Left lung (tissue), 4 donors: ENCODE measurements at regions not wholly inside any gene's neighbourhood (a gene's known extent, or its start where the extent isn't known, plus 50 kb on each side); places are given as distances from the start of the nearest gene placed in this dataset.

ENCODE experiments used
- ATAC-seq: fragments of 200-7000 bp; cut with Tn5 transposase; one replicate; pipeline ENCODE4 v1.9.1; 2020; ENCODE audit warnings: moderate library complexity
- DNase-seq, 4 donors: peaks; one replicate each; pipeline ENCODE4 v3.0.0-alpha.2; 2013 to 2020
- H3K27ac ChIP-seq, 2 donors: fragments of 200-600 bp; sonication (generic) in 1 of 2; one replicate each; pipeline versions ENCODE4 v1.5.0 to v1.8.0; 2020 to 2021
- H3K27me3 ChIP-seq, 2 donors: fragments of 200-600 bp; sonication (generic) in 1 of 2; one replicate each; pipeline versions ENCODE4 v1.5.0 to v1.8.0; 2020 to 2021
- H3K36me3 ChIP-seq, 2 donors: fragments of 200-600 bp; sonication (generic) in 1 of 2; one replicate each; pipeline versions ENCODE4 v1.5.0 to v1.8.0; 2020 to 2021
- H3K4me1 ChIP-seq, 2 donors: fragments of 200-600 bp; one replicate each; pipeline ENCODE4 v1.8.0; 2021
- H3K4me3 ChIP-seq, 2 donors: fragments of 200-600 bp; sonication (generic) in 1 of 2; one replicate each; pipeline versions ENCODE4 v1.5.0 to v1.8.0; 2020 to 2021; ENCODE audit warnings: mild to moderate bottlenecking in 1 of 2
- H3K9me3 ChIP-seq, 2 donors: fragments of 200-600 bp; sonication (generic) in 1 of 2; one replicate each; pipeline versions ENCODE4 v1.5.0 to v1.8.0; 2020 to 2021
- intact Hi-C, 2 donors: fragments of 100-400 bp; cut with DNase I; formaldehyde crosslinking; loops; one replicate each; pipeline versions ENCODE4 v1.11.2 to v1.14.2; 2022
- TF ChIP-seq, protein P1 (sequence below), 2 donors: fragments of 200-600 bp; sonication (generic) in 1 of 2; IDR thresholded peaks; one replicate each; pipeline versions ENCODE4 v1.5.0 to v1.8.0; 2021; ENCODE audit warnings: antibody characterized with exemption in 2 of 2
- donor health status: DM: no; HTN: yes; CAD: no.
- donor health status: DM: no; HTN: no; CAD: no.

DNA sequence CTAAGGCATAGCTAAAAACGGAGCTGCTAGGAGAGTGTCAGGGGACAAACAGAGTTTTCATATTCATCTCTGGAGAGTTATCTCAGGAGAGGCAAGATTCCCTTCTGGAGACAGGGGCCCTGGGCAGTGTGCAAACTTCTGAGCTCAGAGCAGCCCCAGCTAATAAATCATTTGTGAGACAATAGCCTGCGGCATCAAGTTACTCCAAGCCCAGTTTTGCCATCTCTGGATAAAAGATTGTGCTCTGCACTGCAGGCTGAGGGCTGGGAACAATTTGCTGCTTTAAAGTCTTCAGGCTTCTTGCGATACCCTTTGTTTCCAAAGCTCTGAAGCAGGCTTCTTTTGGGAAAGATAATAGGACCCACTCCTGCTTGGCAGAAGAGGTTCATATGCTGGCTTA, 164.3 kb upstream of the BRINP1 start:
- TF ChIP-seq, protein P1, sequence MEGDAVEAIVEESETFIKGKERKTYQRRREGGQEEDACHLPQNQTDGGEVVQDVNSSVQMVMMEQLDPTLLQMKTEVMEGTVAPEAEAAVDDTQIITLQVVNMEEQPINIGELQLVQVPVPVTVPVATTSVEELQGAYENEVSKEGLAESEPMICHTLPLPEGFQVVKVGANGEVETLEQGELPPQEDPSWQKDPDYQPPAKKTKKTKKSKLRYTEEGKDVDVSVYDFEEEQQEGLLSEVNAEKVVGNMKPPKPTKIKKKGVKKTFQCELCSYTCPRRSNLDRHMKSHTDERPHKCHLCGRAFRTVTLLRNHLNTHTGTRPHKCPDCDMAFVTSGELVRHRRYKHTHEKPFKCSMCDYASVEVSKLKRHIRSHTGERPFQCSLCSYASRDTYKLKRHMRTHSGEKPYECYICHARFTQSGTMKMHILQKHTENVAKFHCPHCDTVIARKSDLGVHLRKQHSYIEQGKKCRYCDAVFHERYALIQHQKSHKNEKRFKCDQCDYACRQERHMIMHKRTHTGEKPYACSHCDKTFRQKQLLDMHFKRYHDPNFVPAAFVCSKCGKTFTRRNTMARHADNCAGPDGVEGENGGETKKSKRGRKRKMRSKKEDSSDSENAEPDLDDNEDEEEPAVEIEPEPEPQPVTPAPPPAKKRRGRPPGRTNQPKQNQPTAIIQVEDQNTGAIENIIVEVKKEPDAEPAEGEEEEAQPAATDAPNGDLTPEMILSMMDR (IDR thresholded peaks at IDR 0.05): no peak
- ATAC-seq (no peak), DNase-seq (no peak)
- Histone ChIP-seq H3K36me3 (no peaks in the 10 kb centered on the region), H3K27me3 (no peaks in the 10 kb centered on the region), H3K27ac (no peak overlapping the region), H3K4me3 (no peak overlapping the region), H3K9me3 (no peaks in the 10 kb centered on the region), H3K4me1 (no peaks in the 10 kb centered on the region)
- intact Hi-C loops: no loop called here

DNA sequence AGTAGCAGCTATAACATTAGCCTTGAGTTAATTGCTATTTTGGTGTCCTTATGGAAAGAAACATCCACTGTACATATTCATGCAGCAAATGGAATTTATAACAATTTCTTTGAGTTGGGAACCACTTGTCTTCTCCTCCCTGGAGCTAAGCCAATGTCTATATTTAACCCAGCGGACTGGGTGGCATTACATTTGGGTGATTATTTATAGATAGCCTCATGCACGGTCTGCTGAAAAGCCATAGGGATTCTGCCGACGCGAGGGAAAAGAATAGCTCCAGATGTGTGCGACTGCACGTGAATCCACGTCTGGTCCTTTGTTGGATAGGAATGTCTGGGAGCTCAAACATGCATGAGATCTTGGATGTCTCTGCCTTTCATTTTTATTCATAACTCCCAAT, 157.5 kb upstream of the BRINP1 start:
- Histone ChIP-seq H3K27ac (no peak overlapping the region), H3K27me3 (no peaks in the 10 kb centered on the region), H3K36me3 (no peaks in the 10 kb centered on the region), H3K4me3 (no peak overlapping the region), H3K9me3 (no peaks in the 10 kb centered on the region), H3K4me1 (no peaks in the 10 kb centered on the region)
- DNase-seq (no peak), ATAC-seq (no peak)
- TF ChIP-seq, protein P1 (IDR thresholded peaks at IDR 0.05): no peak
- intact Hi-C loops: no loop called here

DNA sequence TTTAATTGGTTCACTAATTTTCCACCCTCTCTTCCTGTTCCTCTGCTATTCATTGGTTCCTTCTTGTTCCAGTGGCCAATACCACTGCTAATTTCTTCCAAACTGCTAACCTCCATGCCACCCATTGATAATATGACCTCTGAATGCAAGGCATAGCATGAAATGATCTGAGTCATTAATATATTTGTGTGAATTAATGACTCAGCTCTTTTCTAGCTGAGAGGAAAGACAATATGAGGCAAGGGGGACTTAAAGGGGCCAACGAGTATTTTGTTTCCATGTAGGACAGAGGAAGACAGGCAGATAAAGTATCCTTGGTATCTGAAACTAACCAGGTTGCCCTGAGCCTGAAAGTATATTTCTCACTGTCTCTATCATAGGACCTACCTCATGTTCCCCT, 154.3 kb upstream of the BRINP1 start:
- DNase-seq: no peak
- Histone ChIP-seq H3K9me3 (no peaks in the 10 kb centered on the region), H3K4me3 (no peak overlapping the region)

GRCh38 chr9:119522381-119522780, 153.1 kb upstream of the BRINP1 start:
- ATAC-seq (no peak), DNase-seq (no peak)
- H3K4me3 ChIP-seq: no peak overlapping the region
- intact Hi-C loops: no loop called here
- H3K27me3 ChIP-seq: no peaks in the 10 kb centered on the region
- no peaks in the 10 kb centered on the region for H3K36me3 ChIP-seq
- H3K9me3 ChIP-seq: no peaks in the 10 kb centered on the region
- H3K4me1 ChIP-seq: no peaks in the 10 kb centered on the region
- TF ChIP-seq, protein P1 (IDR thresholded peaks at IDR 0.05): no peak
- H3K27ac ChIP-seq: no peak overlapping the region

More for the DNA sequence above, 154.3 kb upstream of the BRINP1 start:
- Histone ChIP-seq H3K36me3 (no peaks in the 10 kb centered on the region), H3K27me3 (no peaks in the 10 kb centered on the region), H3K27ac (no peak overlapping the region), H3K4me1 (no peaks in the 10 kb centered on the region)
- intact Hi-C loops: no loop called here
- TF ChIP-seq, protein P1 (IDR thresholded peaks at IDR 0.05): no peak
- ATAC-seq: no peak

- no peak overlapping the region for H3K27ac ChIP-seq
- intact Hi-C loops: no loop called here
- DNase-seq (no peak), ATAC-seq (no peak)
- H3K9me3 ChIP-seq: no peaks in the 10 kb centered on the region
- no peaks in the 10 kb centered on the region for H3K36me3 ChIP-seq
- TF ChIP-seq, protein P1 (IDR thresholded peaks at IDR 0.05): no peak
- H3K4me1 ChIP-seq: no peaks in the 10 kb centered on the region
- no peak overlapping the region for H3K4me3 ChIP-seq
- H3K27me3 ChIP-seq: no peaks in the 10 kb centered on the region
These were observed 140.2 kb upstream of the BRINP1 start for GRCh38 chr9:119509291-119509905.
